HuH-7 (cell line): ENCODE measurements at regions not wholly inside any gene's neighbourhood (a gene's known extent, or its start where the extent isn't known, plus 50 kb on each side); places are given as distances from the start of the nearest gene placed in this dataset.

Experiments used
- DNase-seq: peaks from one replicate; pipeline ENCODE4 v3.0.0; 2011; ENCODE audit warnings: low spot score

- no peak for DNase-seq
These were observed 72.0 kb downstream of the ALX1 start for GRCh38 chr12:85352016-85352415.

- no peak for DNase-seq
These were observed 76.8 kb downstream of the ALX1 start for GRCh38 chr12:85356596-85357385.

GRCh38 chr12:85357609-85358008, 77.6 kb downstream of the ALX1 start:
- DNase-seq, result peak; percentile 8

- DNase-seq, result no peak
These were observed 78.7 kb downstream of the ALX1 start for GRCh38 chr12:85358715-85359114.

GRCh38 chr12:85363382-85364190, 83.6 kb downstream of the ALX1 start:
- no peak for DNase-seq

- DNase-seq, result no peak
These were observed 87.9 kb downstream of the ALX1 start for GRCh38 chr12:85367936-85368335.

GRCh38 chr12:85369365-85370154, 89.5 kb downstream of the ALX1 start:
- DNase-seq, result no peak

- no peak for DNase-seq
These were observed 93.0 kb downstream of the ALX1 start for GRCh38 chr12:85373045-85373444.

- no peak for DNase-seq
These were observed 95.0 kb downstream of the ALX1 start for GRCh38 chr12:85374981-85375380.

- no peak for DNase-seq
These were observed 105.4 kb downstream of the ALX1 start for GRCh38 chr12:85385406-85385805.

GRCh38 chr12:85390266-85390665, 110.2 kb downstream of the ALX1 start:
- no peak for DNase-seq

- no peak for DNase-seq
These were observed 112.5 kb downstream of the ALX1 start for GRCh38 chr12:85392508-85392907.

- no peak for DNase-seq
These were observed 113.6 kb downstream of the ALX1 start for GRCh38 chr12:85393606-85394005.

- DNase-seq, result no peak
These were observed 114.0 kb downstream of the ALX1 start for GRCh38 chr12:85394065-85394464.

GRCh38 chr12:85394809-85395208, 114.8 kb downstream of the ALX1 start:
- no peak for DNase-seq

GRCh38 chr12:85405262-85405661, 125.2 kb downstream of the ALX1 start:
- no peak for DNase-seq

GRCh38 chr12:85405781-85406522, 125.9 kb downstream of the ALX1 start:
- DNase-seq, result no peak

GRCh38 chr12:85413266-85413665, 133.2 kb downstream of the ALX1 start:
- DNase-seq, result no peak

- no peak for DNase-seq
These were observed 142.7 kb downstream of the ALX1 start for GRCh38 chr12:85422762-85423161.

- DNase-seq, result no peak
These were observed 143.9 kb downstream of the ALX1 start for GRCh38 chr12:85423947-85424346.

- DNase-seq, result no peak
These were observed 144.7 kb downstream of the ALX1 start for GRCh38 chr12:85424581-85425348.
